ENCODE measurements at regions not wholly inside any gene's neighbourhood (a gene's known extent, or its start where the extent isn't known, plus 50 kb on each side); places are given as distances from the start of the nearest gene placed in this dataset.

- Histone ChIP-seq H2AFZ (ENCODE audit: low read depth, low read length, poor library complexity, severe bottlenecking) (no peak overlapping the region), H3K27me3 (ENCODE audit: insufficient read depth, low read length) (no peaks in the 10 kb centered on the region), H3K9me3 (ENCODE audit: control insufficient read depth in 1 of 2, insufficient read depth in 1 of 2, low read depth in 1 of 2, low read length in 2 of 2) (no peaks in the 10 kb centered on the region), H3K4me3 (replicated peaks in 1 of 2; ENCODE audit: low read depth in 1 of 2, low read length in 2 of 2) (no peak overlapping the region), H3K27ac (ENCODE audit: low read depth, low read length) (no peak overlapping the region), H3K4me1 (ENCODE audit: control insufficient read depth in 1 of 2, insufficient read depth in 2 of 2, low read length in 2 of 2) (no peaks in the 10 kb centered on the region), H3K9ac (ENCODE audit: low read length) (no peak overlapping the region), H3K79me2 (ENCODE audit: insufficient read depth, low read length) (no peaks in the 10 kb centered on the region), H3K36me3 (ENCODE audit: control insufficient read depth in 1 of 2, insufficient read depth in 2 of 2, low read length in 2 of 2) (no peaks in the 10 kb centered on the region), H4K20me1 (ENCODE audit: insufficient read depth) (no peaks in the 10 kb centered on the region), H3K4me2 (ENCODE audit: low read length) (no peak overlapping the region), H3K9me2 (ENCODE audit: insufficient read depth) (no peaks in the 10 kb centered on the region)
- no peak for ATAC-seq
- TF ChIP-seq POLR2A (IDR thresholded peaks at IDR 0.05; ENCODE audit: borderline replicate concordance, extremely low read depth, insufficient read depth, insufficient read length) (no peak), JUND (IDR thresholded peaks at IDR 0.05) (no peak), EGR1 (IDR thresholded peaks at IDR 0.05; ENCODE audit: low read depth) (no peak), CEBPB (IDR thresholded peaks at IDR 0.05; ENCODE audit: low read depth) (no peak), ZFX (IDR thresholded peaks at IDR 0.05) (no peak), TCF7L2 (IDR thresholded peaks at IDR 0.05; ENCODE audit: borderline replicate concordance, extremely low read depth, insufficient read depth, insufficient read length) (no peak), YY1 (IDR thresholded peaks at IDR 0.05; ENCODE audit: extremely low read depth, insufficient replicate concordance, low read depth, low read length) (no peak), RAD21 (IDR thresholded peaks at IDR 0.05; ENCODE audit: low read depth) (no peak), FOSL1 (IDR thresholded peaks at IDR 0.05; ENCODE audit: low read depth) (no peak), ZNF274 (IDR thresholded peaks at IDR 0.05; ENCODE audit: low read depth, low read length) (no peak), EZH2phosphoT487 (IDR thresholded peaks at IDR 0.05; ENCODE audit: borderline replicate concordance) (no peak), REST (IDR thresholded peaks at IDR 0.05; ENCODE audit: low read depth) (no peak), ELF1 (IDR thresholded peaks at IDR 0.05; ENCODE audit: borderline replicate concordance, low read depth) (no peak)
- intact Hi-C loops (cut with micrococcal nuclease): no loop called here
- ChIA-PET CTCF (no interaction called here), POLR2A (no interaction called here), RAD21 (ENCODE audit: low non-redundant PET in 1 of 2, low total read pairs in 2 of 2, uncharacterized antibody in 2 of 2, unreplicated experiment in 2 of 2) (no interaction called here)
- BruUV-seq (replicated peaks): no TSS peak
- DNase-seq (ENCODE audit: low read depth, low spot score): no peak
Observed at GRCh38 chr1:193308438-193308837, 122.0 kb upstream of the B3GALT2 start.

All from HCT116 (cell line).